GM21390 (cell line): ENCODE measurements at regions not wholly inside any gene's neighbourhood (a gene's known extent, or its start where the extent isn't known, plus 50 kb on each side); places are given as distances from the start of the nearest gene placed in this dataset.
"Not testable (repeated sequence)": the region's sequence is repeated elsewhere in the genome, so short reads cannot be mapped to it uniquely, and the experiment has no call there.

ENCODE experiments used
- ATAC-seq: cut with Tn5 transposase; IDR thresholded peaks from one replicate; pipeline ENCODE4 v1.9.1; 2021; ENCODE audit not compliant: unreplicated experiment

DNA sequence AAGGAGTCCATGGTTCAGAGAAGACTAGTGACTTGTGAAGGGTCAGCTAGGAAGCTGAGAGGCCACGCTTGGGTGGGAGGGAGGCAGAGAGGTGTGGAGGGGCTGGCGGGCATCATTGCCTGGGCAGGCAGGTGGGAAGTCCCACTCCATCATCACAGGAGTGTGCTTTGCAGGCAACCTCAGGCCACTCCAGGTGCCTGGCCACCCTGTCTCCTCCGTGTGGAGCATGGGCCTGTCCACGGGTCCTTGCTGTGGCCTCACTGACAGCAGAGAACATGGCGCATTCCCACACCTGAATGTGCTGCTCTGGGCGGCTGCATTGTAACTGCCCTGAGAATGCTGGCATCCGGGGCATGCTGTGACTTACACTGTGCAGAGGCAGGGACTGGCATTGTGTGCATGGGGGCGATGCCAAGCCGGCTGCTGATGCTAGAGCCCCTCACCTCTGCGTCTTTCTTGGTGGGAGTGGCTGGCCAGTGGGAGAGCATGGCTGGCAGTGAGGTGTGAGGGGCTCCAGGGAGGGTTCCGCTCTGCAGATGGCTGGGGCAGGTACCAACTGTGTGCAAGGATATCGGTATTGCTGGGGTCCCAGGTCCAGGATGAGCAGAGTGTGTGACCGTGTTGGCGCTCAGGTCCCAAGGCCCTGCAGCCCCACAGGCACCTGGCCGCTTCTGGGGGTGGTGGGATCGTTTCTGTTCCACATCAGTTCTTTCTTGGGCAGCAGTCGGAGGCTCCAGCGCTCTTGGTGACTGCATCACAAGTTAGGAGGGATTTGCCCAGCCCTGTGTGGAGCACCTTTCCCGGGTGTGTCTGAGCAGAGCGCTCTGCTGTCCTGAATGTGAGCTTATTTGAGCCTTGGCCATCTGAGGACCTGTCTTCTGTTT, 94.8 kb downstream of the NPIPB11 start:
- ATAC-seq = no peak

DNA sequence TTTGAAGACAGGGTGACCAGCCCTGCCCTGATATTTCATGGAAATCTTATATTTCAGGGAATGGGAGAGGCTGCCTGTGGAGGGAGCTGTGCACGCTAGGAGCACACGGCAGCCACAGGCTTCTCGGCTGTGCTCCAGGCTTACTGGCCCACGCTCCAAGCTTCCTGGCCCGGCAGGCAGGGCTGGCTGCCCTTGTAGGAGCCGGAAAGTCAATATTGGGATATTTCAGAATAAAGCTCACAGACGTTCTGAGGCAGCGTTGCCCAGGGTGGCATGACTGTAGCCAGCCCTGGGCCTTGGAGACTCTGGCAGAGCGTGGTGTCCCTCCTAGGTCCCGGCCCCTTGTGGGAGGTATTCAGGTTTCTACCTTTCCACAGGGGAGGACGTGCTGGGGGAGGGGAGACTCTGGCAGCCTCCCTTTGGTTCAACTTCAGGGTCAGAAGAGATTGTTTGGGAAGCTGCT, 95.6 kb downstream of the NPIPB11 start:
- no peak for ATAC-seq

DNA sequence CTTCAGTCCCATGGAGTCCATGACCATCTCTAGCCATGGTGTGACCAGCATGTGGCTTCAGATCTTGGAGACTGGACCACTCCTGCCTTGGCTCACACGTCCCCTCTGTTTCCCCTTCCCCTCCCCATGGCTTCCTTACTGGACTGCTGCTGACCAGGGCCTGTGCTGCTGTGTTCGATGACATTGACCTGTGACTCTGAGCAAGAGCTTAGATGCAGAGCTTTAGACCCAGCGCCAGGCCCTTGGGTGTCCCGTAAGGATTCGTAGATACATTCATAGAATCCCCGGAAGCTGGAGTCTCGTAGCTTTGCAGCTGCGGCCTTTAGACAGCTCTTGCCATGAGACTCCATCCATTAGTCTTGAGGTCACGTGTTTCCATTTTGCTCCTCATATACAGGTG, 96.3 kb downstream of the NPIPB11 start:
- ATAC-seq = not testable (repeated sequence)

DNA sequence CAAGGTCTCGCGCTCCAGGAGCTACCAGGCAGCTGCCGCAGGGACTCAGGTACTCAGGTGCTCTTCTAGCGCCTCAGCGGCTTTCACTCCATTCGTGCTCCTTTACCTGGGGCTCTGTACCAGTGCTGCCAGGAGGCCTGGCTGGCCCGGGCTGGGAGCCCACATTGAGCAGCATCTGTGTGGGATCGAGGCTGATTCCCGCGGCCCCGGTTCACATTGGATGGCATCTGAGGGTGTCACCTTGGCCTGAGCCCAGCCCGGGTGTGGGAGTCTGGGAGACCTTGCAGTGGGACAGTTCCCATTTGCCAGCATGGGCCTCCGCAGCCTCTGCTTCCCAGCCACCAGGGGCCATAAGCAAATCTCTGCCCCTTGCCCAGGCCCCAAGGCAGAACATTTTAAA, 96.9 kb downstream of the NPIPB11 start:
- not testable (repeated sequence) for ATAC-seq

DNA sequence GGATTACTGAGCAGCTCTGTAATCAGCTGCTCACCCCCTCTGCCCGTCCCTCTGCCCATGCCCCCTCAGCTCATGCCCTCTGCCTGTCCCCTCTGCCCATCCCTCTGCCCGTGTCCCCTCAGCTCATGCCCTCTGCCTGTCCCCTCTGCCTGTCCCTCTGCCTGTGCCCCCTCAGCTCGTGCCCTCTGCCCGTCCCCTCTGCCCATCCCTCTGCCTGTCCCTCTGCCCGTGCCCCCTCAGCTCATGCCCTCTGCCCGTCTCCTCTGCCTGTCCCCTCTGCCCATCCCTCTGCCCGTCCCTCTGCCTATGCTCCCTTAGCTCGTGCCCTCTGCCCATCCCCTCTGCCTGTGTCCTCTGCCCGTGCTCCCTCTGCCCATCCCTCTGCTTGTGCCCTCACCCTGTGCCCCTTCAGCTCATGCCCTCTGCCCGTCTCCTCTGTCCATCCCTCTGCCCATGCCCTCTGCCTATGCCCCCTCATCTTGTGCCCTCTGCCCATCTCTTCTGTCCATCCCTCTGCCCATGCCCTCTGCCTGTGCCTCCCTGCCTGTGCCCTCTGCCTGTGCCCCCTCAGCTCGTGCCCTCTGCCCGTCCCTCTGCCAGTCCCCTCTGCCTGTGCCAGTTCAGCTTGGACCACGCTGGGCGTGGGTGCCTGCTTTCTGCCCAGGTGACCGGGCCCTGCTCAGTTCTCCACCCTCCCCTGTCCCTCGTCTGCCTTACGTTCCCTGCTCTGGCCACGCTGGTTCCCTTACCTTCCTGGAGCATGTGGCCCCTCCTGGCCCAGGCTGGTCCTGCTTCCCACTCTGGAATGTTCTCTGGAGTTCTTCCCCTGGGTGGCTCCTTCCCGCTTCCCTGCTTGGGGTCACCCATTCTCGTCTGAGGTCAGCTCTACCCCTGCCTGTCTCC, 97.6 kb downstream of the NPIPB11 start:
- ATAC-seq = no peak

DNA sequence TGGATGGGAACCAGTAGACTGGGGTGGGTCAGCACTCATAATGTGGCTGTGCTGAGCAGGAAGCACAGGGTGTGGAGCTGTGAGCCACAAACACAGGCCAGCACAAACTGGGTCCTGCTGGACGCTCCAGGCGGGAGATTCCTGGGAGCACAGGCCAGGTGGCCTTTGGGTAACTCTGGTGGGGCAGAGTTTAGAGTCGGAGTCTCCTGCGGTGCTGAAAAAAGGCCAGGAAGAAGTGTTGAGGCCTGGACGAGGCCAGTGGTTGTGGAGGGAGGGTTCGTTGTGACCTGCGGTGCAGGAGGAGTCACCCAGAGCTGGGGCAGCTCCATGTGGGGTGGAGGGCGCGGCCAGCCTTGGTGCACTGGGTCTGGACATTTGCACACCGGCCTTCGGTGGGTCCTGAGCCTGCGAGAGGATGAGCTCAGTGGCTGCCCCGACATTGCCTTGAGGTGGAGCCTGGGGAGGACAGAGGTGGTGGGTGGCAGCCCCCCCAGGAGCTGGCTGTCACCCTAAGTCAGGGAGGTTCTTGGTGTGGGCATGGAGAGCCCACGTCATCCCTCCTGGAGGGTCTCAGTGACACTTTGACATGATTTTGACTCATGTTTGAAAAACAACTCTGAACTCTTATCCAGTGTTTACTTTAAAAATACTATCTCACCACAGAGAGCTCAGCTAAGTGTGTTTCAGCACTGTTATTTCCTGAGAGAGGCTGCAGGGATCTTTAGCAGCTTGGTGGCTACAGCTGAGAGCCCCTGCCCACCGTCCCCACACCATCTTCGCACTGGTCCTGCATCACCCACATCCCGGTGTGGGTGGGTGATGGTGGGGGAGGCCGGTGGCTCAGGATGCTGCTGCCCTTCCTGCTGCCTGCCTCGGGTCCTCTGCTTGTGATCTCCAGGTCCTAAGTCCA, 98.7 kb downstream of the NPIPB11 start:
- ATAC-seq = no peak

DNA sequence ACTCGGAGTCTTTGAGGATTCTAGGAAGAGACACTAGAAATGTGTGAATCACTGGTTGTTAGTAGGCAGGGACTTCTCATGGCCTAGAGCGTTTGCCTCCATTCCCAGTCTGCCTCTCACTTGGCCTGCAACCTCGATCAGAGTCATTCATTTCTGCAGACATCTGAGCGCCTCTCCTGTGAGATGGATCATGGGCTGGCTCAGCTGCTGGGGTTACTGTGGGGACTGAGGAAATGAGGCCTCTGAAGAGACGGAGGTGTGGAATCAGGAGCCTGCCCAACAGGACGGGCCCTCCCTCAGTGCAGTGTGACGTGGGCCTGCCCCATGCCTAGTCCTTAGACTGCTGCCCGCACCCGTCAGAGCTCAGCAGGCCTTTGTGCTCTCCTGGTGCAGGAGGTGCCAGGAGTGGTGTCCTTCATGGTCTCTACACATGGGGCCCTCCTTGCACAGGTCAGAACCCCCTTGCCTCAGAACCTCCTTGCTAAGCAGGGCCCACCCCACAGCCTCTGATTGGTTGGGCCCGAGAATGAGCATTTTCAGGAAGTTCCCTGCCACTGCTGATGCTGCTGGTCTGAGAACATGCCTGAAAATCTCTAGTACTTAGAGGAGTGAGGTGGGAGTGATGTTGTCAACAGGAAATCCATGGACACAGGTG, 99.4 kb downstream of the NPIPB11 start:
- ATAC-seq = no peak

DNA sequence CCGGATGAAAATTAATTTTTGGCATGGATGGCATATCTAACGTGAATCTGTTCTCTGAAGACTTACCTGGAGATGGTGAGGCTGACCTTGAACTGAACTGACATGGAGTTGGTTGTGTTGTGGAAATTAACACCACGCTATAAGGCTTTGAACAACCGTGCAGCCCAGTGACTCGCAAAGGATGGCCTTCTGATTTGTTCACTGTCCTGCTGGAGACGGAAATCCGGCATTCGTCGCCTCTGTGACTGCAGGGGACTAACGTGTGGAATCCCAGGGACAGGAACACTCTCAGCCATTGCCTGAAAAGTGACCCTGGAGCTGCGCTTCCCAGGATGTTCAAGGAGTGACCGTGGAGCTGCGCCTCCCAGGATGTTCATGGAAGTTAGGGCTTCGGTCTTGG, 100.3 kb downstream of the NPIPB11 start:
- ATAC-seq = no peak

DNA sequence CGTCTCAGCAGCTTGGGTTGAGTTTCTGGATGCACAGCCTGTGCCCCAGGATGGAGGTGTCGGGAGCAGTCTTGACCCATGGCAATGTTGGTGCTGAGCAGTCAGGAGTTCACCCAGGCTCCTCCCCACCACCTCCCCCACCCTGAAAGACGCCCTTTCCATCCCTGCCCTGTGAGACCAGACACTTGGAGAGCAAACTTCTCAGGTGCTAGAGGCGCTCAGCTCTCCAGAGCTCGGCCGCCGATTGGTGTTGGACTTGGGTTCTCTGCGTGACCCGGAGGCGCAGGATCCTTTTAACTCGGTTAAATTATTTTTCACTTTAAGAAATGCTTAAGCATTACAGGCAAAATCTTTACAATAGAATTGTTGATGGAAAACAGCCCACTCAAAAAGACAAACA, 101.5 kb downstream of the NPIPB11 start:
- not testable (repeated sequence) for ATAC-seq

DNA sequence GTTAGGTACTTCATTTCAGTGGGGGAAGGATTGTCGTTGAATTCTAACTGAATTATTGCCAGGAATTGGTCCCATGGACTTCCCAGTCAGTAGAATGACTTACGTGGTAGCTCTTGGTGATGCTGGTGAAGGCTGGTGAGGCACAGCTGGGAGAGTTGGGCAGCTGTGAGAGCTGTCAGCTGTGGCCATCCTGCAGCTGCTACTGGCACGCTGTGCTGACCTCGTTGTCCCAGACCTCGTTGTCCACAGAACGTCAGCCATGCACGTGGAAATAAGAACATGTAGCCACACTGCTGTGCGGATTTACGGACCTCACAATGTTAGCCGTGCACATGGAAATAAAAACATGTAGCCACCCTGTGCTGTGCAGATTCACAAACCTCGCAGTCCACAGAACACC, 102.3 kb downstream of the NPIPB11 start:
- ATAC-seq = no peak

DNA sequence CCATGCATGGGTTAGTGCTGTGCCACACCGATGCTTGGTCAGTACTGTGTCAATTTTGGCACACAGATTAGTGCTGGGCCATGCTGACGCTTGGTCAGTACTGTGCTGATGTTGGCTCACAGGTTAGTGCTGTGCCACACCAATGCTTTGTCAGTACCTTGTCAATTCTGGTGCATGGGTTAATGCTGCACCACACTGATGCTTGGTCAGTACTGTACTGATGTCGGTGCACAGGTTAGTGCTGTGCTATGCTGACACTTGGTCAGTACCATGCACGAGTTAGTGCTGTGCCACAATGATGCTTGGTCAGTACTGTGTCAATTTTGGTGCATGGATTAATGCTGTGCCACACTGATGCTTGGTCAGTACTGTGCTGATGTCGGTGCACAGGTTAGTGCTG, 103.0 kb downstream of the NPIPB11 start:
- no peak for ATAC-seq

DNA sequence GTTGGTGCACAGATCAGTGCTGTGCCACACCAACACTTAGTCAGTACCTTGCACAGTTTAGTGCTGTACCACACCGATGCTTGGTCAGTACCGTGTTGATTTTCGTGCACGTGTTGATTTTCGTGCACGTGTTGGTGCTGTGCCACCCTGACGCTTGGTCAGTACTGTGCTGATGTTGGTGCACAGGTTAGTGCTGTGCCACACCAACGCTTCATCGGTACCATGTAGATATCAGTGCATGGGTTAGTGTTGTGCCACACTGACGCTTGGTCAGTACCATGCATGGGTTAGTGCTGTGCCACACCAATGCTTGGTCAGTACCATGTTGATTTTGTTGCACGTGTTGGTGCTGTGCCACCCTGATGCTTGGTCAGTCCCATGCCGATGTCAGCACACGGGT, 103.5 kb downstream of the NPIPB11 start:
- no peak for ATAC-seq

DNA sequence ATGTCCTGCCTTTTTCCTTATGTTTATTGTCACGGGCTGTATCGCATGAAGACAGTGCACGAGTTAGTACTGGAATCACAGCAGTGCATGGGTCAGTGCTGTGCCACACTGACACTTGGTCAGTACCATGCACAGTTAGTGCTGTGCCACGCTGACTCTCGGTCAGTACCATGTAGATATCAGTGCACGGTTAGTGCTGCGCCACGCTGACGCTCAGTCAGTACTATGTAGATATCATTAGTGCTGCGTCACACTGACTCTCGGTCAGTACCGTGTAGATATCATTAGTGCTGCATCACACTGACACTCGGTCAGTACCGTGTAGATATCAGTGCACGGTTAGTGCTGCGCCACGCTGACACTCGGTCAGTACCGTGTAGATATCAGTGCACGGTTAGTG, 104.1 kb downstream of the NPIPB11 start:
- not testable (repeated sequence) for ATAC-seq

DNA sequence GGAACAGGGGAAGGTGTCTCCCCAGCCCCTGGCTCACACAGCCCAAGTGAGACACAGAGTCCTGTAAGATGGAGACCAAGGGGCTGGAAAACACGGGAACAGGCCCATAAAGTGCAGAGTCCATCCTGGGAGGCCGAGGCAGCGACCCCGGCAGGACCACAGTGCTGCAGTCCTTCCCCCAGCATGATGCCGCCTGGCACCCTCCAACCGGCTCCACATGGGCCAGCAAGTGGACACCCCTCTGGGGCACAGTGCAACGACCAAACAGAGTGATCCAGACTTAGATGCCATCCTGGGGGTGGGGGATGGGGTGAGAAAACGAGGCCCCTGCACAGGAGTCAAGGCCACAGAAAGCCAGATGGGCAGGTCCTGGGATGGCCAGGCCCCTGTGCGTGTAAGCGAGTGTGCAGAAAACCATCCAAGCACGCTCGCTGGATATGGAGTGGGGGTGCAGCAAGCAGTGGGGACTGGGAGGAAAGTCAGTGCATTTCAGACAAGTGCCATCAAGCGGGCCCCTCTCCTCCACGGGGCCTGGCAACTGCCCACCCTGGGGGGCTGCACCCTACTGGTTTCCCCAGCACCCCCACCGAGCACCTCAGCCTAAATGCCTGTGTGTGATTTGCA, 104.7 kb downstream of the NPIPB11 start:
- not testable (repeated sequence) for ATAC-seq

DNA sequence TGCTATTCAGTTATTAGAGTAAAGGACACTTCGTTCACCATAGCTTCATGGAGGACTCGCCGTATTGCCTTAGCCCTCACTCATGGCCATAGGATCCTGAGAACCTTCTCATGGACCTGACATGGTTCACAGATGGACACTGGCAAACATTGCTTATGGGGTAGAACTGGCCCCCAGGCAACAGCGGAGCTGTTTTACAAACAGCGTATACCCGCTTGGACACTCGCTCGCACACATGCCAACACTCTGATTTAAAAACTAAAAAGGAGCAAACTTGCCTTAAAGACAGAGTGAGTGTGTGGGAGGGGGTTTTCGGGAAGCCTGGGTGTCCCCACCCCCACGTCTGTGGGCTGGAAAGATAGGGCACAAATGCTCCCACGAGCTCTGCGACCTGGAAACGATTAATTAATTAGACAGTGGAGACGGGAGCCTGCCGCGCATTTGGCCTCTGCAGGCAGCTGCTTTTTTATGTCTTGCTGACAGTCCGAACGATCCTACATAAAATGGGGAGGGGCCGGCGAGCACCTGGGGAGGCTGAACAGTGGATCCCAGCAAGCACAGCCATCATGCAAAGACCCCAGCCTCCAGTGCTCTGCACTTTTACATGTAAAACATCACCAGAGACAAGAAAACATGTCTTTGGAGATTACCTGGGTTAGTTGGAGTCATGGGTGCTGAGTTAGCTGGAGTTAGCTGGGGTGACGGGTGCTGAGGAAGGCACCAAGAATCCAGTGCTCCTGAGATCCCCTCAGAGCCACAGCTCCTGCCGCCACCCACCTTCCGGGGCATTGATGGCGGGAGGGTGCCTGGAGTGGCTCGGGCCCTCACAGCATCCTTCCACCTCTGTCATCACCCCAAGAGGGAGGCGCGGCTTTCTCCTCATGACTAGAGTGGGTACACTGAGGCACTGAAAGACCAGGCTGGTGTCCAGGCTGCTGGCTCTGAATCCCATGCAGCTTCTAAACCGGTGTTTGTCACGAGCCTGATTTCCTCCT, 105.7 kb downstream of the NPIPB11 start:
- not testable (repeated sequence) for ATAC-seq

DNA sequence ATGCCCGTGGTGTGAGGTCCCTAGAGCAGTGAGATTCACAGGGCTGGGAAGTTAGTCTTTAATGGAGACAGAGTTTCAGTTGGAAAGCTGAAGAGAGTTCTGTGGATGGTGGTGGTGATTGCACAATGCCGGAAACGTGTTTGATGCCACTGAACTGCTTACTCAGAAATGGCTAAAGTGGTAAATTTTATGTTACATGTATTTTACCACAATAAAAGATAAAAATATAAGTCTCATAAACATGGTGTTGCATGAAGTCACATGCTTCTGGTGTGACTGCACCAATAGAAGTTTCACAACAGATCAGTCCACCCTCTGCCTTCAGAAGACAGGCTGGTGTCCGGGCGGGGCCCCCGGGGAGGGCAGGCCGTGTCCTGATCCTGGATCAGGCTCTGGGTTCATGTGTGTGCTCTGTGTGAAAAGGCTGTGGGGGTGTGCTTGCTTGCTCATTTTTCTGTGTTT, 106.5 kb downstream of the NPIPB11 start:
- not testable (repeated sequence) for ATAC-seq

DNA sequence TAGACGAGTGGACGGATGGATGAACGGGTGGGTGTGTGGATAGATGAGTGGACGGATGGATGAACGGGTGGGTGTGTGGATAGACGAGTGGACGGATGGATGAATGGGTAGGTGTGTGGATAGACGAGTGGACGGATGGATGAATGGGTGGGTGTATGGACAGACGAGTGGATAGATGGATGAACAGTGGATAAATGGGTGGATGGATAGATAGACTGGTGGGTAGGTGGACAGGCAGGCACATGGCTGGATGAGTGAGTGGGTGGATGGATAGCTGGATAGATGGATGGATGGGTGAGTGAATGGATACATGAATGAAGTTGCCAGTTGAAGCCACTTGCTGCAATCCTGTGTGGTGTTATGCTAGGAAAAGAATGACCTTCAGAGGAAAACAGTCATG, 107.5 kb downstream of the NPIPB11 start:
- ATAC-seq = not testable (repeated sequence)

DNA sequence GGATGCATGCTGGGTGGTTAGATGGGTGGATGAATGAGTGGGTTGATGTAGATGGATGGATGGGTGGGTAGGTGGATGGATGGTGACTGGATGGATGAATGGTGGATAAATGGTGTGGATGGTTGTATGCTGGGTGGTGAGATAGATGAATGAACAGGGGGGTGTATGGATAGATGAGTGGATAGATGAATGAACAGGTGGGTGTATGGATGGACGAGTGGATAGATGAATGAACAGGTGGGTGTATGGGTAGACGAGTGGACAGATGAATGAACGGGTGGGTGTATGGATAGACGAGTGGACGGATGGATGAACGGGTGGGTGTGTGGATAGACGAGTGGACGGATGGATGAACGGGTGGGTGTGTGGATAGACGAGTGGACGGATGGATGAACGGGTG, 108.2 kb downstream of the NPIPB11 start:
- ATAC-seq = not testable (repeated sequence)
